SK-N-SH (cell line): ENCODE measurements at regions not wholly inside any gene's neighbourhood (a gene's known extent, or its start where the extent isn't known, plus 50 kb on each side); places are given as distances from the start of the nearest gene placed in this dataset.

ENCODE experiments used
- CTCF ChIA-PET: fragments of 300-600, 350-600 bp; formaldehyde crosslinking; extraction: SDS; loops from one replicate; lab custom pipeline; 2021; lab: Yijun Ruan, JAX
- POLR2A ChIA-PET: fragments of 350-600 bp; sonication (Branson Sonifier 250); formaldehyde crosslinking; extraction: SDS; loops from one replicate; lab custom pipeline; 2020; ENCODE audit warnings: antibody characterized with exemption, inconsistent platforms; lab: Yijun Ruan, JAX
- DNase-seq: peaks from one replicate; pipeline ENCODE4 v3.0.0; 2012
- H2AFZ ChIP-seq: fragments of 200-600 bp; sonication (generic); 2 replicates; pipeline ENCODE4 v1.8.1; 2016; ENCODE audit warnings: antibody characterized with exemption, mild to moderate bottlenecking, low read depth
- H3F3A ChIP-seq: fragments of 200-600 bp; sonication (generic); replicated peaks from 2 replicates; pipeline ENCODE3; 2016; ENCODE audit warnings: antibody characterized with exemption, mild to moderate bottlenecking; ENCODE audit not compliant: insufficient read depth
- H3K27ac ChIP-seq, 2 experiments: fragments of 200-500 bp in 1 of 2; fragments of 200-600 bp in 1 of 2; sonication (Bioruptor generic) in 1 of 2; sonication (generic), shearing (Covaris generic) in 1 of 2; 2 replicates each; pipeline versions ENCODE4 v1.5.1 to v1.6.1; 2014 to 2016; ENCODE audit warnings: low read depth in 2 of 2, inconsistent platforms in 1 of 2, low read length in 1 of 2, mild to moderate bottlenecking in 1 of 2, mixed read lengths in 1 of 2
- H3K27me3 ChIP-seq: fragments of 200-600 bp; sonication (generic), shearing (Covaris generic); 2 replicates; pipeline ENCODE4 v1.6.1; 2016; ENCODE audit warnings: mixed run types; ENCODE audit not compliant: insufficient read depth
- H3K36me3 ChIP-seq, 2 experiments: fragments of 200-500 bp in 1 of 2; fragments of 200-600 bp in 1 of 2; sonication (Bioruptor generic) in 1 of 2; sonication (generic) in 1 of 2; replicated peaks in 1 of 2; 2 replicates each; pipeline versions ENCODE3 to v1.5.1; 2014 to 2016; ENCODE audit warnings: low read length in 1 of 2, mild to moderate bottlenecking in 1 of 2; ENCODE audit not compliant: insufficient read depth in 2 of 2, control insufficient read depth in 1 of 2
- H3K4me1 ChIP-seq, 2 experiments: fragments of 200-500 bp in 1 of 2; fragments of 200-600 bp in 1 of 2; sonication (Bioruptor generic) in 1 of 2; sonication (generic), shearing (Covaris generic) in 1 of 2; 2 replicates each; pipeline versions ENCODE4 v1.5.1 to v1.6.1; 2014 to 2016; ENCODE audit warnings: low read depth in 1 of 2, low read length in 1 of 2, mixed run types in 1 of 2; ENCODE audit not compliant: insufficient read depth in 2 of 2, control insufficient read depth in 1 of 2
- H3K4me2 ChIP-seq: fragments of 200-600 bp; sonication (generic), shearing (Covaris generic); 2 replicates; pipeline ENCODE4 v1.6.1; 2017; ENCODE audit warnings: mixed run types
- H3K4me3 ChIP-seq, 2 experiments: fragments of 200-500 bp in 1 of 2; fragments of 200-600 bp in 1 of 2; sonication (Bioruptor generic) in 1 of 2; sonication (generic), shearing (Covaris generic) in 1 of 2; 2 replicates each; pipeline versions ENCODE4 v1.5.1 to v1.8.1; 2014 to 2016; ENCODE audit warnings: low read depth in 2 of 2, inconsistent platforms in 1 of 2, low read length in 1 of 2, mild to moderate bottlenecking in 1 of 2, mixed read lengths in 1 of 2, moderate library complexity in 1 of 2
- H3K79me2 ChIP-seq: fragments of 200-600 bp; sonication (generic); 2 replicates; pipeline ENCODE4 v1.8.1; 2017; ENCODE audit warnings: mild to moderate bottlenecking; ENCODE audit not compliant: insufficient read depth
- H3K9ac ChIP-seq: fragments of 200-600 bp; sonication (generic); 2 replicates; pipeline ENCODE4 v1.6.1; 2017; ENCODE audit warnings: mixed run types
- H3K9me2 ChIP-seq: fragments of 200-600 bp; sonication (generic); 2 replicates; pipeline ENCODE4 v1.6.1; 2017; ENCODE audit warnings: mixed run types
- H3K9me3 ChIP-seq: fragments of 200-600 bp; sonication (generic); 2 replicates; pipeline ENCODE4 v1.6.1; 2017; ENCODE audit warnings: mixed run types, mild to moderate bottlenecking, moderate library complexity
- H4K20me1 ChIP-seq: fragments of 200-600 bp; sonication (generic); 2 replicates; pipeline ENCODE4 v1.6.1; 2017; ENCODE audit warnings: mild to moderate bottlenecking, mixed run types; ENCODE audit not compliant: insufficient read depth
- ELF1 ChIP-seq: IDR thresholded peaks from 2 replicates; pipeline ENCODE4 v1.4.0; 2012
- EP300 ChIP-seq, 2 experiments: IDR thresholded peaks; 2 replicates each; pipeline versions ENCODE4 v1.4.0 to v1.6.1; 2012; ENCODE audit warnings: borderline replicate concordance in 1 of 2, low read depth in 1 of 2, low read length in 1 of 2
- EZH2phosphoT487 ChIP-seq: fragments of 200-600 bp; sonication (generic); IDR thresholded peaks from 2 replicates; pipeline ENCODE4 v1.6.1; 2017; ENCODE audit warnings: low read depth, mixed run types, mild to moderate bottlenecking, antibody characterized with exemption, moderate library complexity, borderline replicate concordance
- FOXJ3 ChIP-seq: sonication (generic); formaldehyde crosslinking; IDR thresholded peaks from 2 replicates; pipeline ENCODE4 v1.5.1; 2020; ENCODE audit warnings: mild to moderate bottlenecking, missing genetic modification reagents
- FOXM1 ChIP-seq: IDR thresholded peaks from 2 replicates; pipeline ENCODE4 v1.4.0; 2012; ENCODE audit warnings: low read depth, mild to moderate bottlenecking
- GABPA ChIP-seq: IDR thresholded peaks from 2 replicates; pipeline ENCODE4 v1.4.0; 2012; ENCODE audit warnings: low read depth, mild to moderate bottlenecking
- IRF3 ChIP-seq: fragments of 150-350 bp; IDR thresholded peaks from 2 replicates; pipeline ENCODE4 v1.6.1; 2016; ENCODE audit warnings: mild to moderate bottlenecking, low read depth, low read length
- JUND ChIP-seq: IDR thresholded peaks from 2 replicates; pipeline ENCODE4 v1.4.0; 2012
- NFIC ChIP-seq: IDR thresholded peaks from 2 replicates; pipeline ENCODE4 v1.4.0; 2012; ENCODE audit warnings: borderline replicate concordance
- NRF1 ChIP-seq: IDR thresholded peaks from 2 replicates; pipeline ENCODE4 v1.6.1; 2012; ENCODE audit warnings: low read depth, mild to moderate bottlenecking, low read length
- POLR2AphosphoS5 ChIP-seq: IDR thresholded peaks from 2 replicates; pipeline ENCODE4 v1.6.1; 2012; ENCODE audit warnings: low read depth, low read length
- RAD21 ChIP-seq: IDR thresholded peaks from 2 replicates; pipeline ENCODE4 v1.6.1; 2012; ENCODE audit warnings: mild to moderate bottlenecking, low read length
- RCOR1 ChIP-seq: fragments of 150-350 bp; IDR thresholded peaks from 2 replicates; pipeline ENCODE4 v1.6.1; 2017; ENCODE audit warnings: antibody characterized with exemption, low read length
- RXRA ChIP-seq: IDR thresholded peaks from 2 replicates; pipeline ENCODE4 v1.4.0; 2012; ENCODE audit warnings: low read depth, mild to moderate bottlenecking, borderline replicate concordance
- TCF12 ChIP-seq: IDR thresholded peaks from 2 replicates; pipeline ENCODE4 v1.4.0; 2012
- ZBTB33 ChIP-seq: IDR thresholded peaks from 2 replicates; pipeline ENCODE4 v1.4.0; 2012; ENCODE audit warnings: low read depth, borderline replicate concordance
- WGBS: methylation state at CpG from one replicate; pipeline ENCODE4 v1.1.6; 2017; ENCODE audit warnings: low lambda C conversion rate; 5-methylcytosine and 5-hydroxymethylcytosine counted together
- TF ChIP-seq, protein P1 (sequence below): IDR thresholded peaks from 2 replicates; pipeline ENCODE4 v1.4.0; 2012; ENCODE audit warnings: low read depth
- TF ChIP-seq, protein P2 (sequence below): IDR thresholded peaks from 2 replicates; pipeline ENCODE4 v1.4.0; 2012; ENCODE audit warnings: low read depth, borderline replicate concordance
- TF ChIP-seq, protein P3 (sequence below): IDR thresholded peaks from 2 replicates; pipeline ENCODE4; 2012

GRCh38 chr12:127716166-127716565, 550.8 kb upstream of the TMEM132C start:
- Histone ChIP-seq H3K4me1 (no peaks in the 10 kb centered on the region), H3K9me3 (no peaks in the 10 kb centered on the region), H3K9me2 (no peaks in the 10 kb centered on the region), H3K27me3 (no peaks in the 10 kb centered on the region), H2AFZ (no peak overlapping the region), H3K4me3 (no peak overlapping the region), H3F3A (no peaks in the 10 kb centered on the region), H3K9ac (no peak overlapping the region), H3K27ac (no peak overlapping the region), H3K79me2 (no peaks in the 10 kb centered on the region), H3K4me2 (no peak overlapping the region), H4K20me1 (no peaks in the 10 kb centered on the region), H3K36me3 (no peaks in the 10 kb centered on the region)
- 5% methylated on average over 2 of the region's 2 CpGs for WGBS
- ChIA-PET POLR2A (no interaction called here), CTCF (no interaction called here)
- TF ChIP-seq, protein P1, sequence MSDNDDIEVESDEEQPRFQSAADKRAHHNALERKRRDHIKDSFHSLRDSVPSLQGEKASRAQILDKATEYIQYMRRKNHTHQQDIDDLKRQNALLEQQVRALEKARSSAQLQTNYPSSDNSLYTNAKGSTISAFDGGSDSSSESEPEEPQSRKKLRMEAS = no peak
- TF ChIP-seq GABPA = no peak
- TF ChIP-seq, protein P2, sequence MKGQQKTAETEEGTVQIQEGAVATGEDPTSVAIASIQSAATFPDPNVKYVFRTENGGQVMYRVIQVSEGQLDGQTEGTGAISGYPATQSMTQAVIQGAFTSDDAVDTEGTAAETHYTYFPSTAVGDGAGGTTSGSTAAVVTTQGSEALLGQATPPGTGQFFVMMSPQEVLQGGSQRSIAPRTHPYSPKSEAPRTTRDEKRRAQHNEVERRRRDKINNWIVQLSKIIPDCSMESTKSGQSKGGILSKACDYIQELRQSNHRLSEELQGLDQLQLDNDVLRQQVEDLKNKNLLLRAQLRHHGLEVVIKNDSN = no peak
- no peak for TF ChIP-seq ELF1
- TF ChIP-seq JUND = no peak
- no peak for TF ChIP-seq RAD21
- TF ChIP-seq, protein P3, sequence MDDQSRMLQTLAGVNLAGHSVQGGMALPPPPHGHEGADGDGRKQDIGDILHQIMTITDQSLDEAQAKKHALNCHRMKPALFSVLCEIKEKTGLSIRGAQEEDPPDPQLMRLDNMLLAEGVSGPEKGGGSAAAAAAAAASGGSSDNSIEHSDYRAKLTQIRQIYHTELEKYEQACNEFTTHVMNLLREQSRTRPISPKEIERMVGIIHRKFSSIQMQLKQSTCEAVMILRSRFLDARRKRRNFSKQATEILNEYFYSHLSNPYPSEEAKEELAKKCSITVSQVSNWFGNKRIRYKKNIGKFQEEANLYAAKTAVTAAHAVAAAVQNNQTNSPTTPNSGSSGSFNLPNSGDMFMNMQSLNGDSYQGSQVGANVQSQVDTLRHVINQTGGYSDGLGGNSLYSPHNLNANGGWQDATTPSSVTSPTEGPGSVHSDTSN = no peak
- TF ChIP-seq FOXM1 = no peak
- no peak for TF ChIP-seq EZH2phosphoT487
- no peak for TF ChIP-seq EP300 (IDR thresholded peaks at IDR 0.05; ENCODE audit: borderline replicate concordance in 1 of 2, low read depth in 1 of 2, low read length in 1 of 2)
- no peak for TF ChIP-seq FOXJ3 (CRISPR knock-in tag)
- TF ChIP-seq TCF12 = no peak
- no peak for TF ChIP-seq RCOR1
- TF ChIP-seq RXRA = no peak
- TF ChIP-seq NFIC = no peak
- no peak for TF ChIP-seq POLR2AphosphoS5
- no peak for TF ChIP-seq NRF1
- TF ChIP-seq IRF3 = no peak
- TF ChIP-seq ZBTB33 = no peak
- no peak for DNase-seq
